ENCODE measurements at regions not wholly inside any gene's neighbourhood (a gene's known extent, or its start where the extent isn't known, plus 50 kb on each side); places are given as distances from the start of the nearest gene placed in this dataset.

DNA sequence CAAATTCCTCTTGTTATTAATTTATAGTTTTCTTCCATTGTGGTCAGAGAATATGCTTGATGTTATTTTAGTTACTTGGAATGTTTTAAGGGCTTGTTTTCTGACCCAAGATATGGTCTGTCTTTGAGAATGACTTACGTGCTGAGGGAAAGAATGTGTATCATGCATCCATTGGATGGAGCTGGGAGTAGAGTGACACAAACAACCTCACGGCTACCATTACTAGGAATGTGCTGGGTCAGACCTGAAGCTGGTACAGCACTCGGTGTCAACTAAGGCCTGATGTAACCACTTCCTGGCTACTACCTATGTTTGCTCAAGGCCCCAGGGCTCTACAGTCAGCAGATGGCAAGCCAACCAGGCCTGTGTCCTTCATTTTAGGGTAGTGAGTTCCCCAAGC is 257.8 kb downstream of the FAT4 start:
- no peak for TF ChIP-seq POLR2A (IDR thresholded peaks at IDR 0.05)
- TF ChIP-seq EP300 (IDR thresholded peaks at IDR 0.05), result no peak
- TF ChIP-seq, protein P1, sequence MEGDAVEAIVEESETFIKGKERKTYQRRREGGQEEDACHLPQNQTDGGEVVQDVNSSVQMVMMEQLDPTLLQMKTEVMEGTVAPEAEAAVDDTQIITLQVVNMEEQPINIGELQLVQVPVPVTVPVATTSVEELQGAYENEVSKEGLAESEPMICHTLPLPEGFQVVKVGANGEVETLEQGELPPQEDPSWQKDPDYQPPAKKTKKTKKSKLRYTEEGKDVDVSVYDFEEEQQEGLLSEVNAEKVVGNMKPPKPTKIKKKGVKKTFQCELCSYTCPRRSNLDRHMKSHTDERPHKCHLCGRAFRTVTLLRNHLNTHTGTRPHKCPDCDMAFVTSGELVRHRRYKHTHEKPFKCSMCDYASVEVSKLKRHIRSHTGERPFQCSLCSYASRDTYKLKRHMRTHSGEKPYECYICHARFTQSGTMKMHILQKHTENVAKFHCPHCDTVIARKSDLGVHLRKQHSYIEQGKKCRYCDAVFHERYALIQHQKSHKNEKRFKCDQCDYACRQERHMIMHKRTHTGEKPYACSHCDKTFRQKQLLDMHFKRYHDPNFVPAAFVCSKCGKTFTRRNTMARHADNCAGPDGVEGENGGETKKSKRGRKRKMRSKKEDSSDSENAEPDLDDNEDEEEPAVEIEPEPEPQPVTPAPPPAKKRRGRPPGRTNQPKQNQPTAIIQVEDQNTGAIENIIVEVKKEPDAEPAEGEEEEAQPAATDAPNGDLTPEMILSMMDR (IDR thresholded peaks at IDR 0.05), result no peak
- no peak for TF ChIP-seq POLR2AphosphoS5 (IDR thresholded peaks at IDR 0.05)
- Histone ChIP-seq H3K27ac (no peak overlapping the region), H3K4me3 (no peak overlapping the region), H3K27me3 (no peaks in the 10 kb centered on the region), H3K9me3 (no peaks in the 10 kb centered on the region), H3K4me1 (no peaks in the 10 kb centered on the region), H3K36me3 (no peaks in the 10 kb centered on the region)
- ATAC-seq (ENCODE audit: low FRiP score in 2 of 2) (no peak), DNase-seq (no peak)
- 88 to 90% methylated on average over 3 of the region's 3 CpGs for WGBS, 2 donors

DNA sequence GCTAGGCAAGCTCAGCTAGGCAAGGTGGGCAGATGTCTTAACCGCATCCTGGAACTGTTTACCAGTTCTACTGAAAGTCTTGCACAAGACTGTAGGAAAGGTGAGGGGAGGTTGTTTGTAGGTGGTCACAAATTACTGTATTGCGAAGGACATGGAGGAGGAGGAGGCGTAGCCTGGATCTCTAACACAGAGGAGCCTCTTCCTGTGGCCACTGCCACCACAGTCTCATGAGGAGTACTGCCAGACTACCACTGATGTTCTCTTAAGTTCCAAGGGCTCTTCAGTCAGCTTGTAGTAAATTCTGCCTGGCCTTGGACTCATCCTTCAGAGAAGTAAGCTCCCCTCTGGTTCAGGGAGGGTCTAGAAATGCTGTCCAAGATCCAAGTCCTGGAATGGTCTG is 258.6 kb downstream of the FAT4 start:
- Histone ChIP-seq H3K4me1 (no peaks in the 10 kb centered on the region), H3K27me3 (no peaks in the 10 kb centered on the region), H3K27ac (no peak overlapping the region), H3K9me3 (no peaks in the 10 kb centered on the region), H3K4me3 (no peak overlapping the region), H3K36me3 (no peaks in the 10 kb centered on the region)
- WGBS, 2 donors, result 96 to 98% methylated on average over 3 of the region's 3 CpGs
- DNase-seq (no peak), ATAC-seq (ENCODE audit: low FRiP score in 2 of 2) (no peak)
- TF ChIP-seq POLR2A (IDR thresholded peaks at IDR 0.05), result no peak
- TF ChIP-seq, protein P1 (IDR thresholded peaks at IDR 0.05), result no peak
- no peak for TF ChIP-seq EP300 (IDR thresholded peaks at IDR 0.05)
- TF ChIP-seq POLR2AphosphoS5 (IDR thresholded peaks at IDR 0.05), result no peak

DNA sequence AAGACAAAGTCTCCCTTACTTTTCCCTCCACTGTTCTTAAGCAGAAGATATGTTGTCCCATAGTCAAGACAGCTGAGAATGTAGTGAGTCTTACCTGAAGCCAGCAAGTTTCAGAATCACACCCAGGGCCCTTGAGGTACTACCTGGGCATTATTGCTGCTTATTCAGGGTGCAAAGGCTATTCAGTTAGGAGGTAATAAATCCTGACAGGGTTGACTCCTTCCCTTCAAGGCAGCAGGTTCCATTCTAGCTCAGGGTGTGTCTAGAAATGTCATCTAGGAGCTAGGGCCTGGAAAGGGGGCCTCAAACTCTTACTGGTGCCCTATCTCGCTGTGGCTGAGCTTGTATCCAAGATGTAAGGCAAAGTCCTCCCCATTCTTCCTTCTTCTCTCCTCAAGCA is 259.0 kb downstream of the FAT4 start:
- no peak for TF ChIP-seq POLR2A (IDR thresholded peaks at IDR 0.05)
- TF ChIP-seq EP300 (IDR thresholded peaks at IDR 0.05), result no peak
- TF ChIP-seq, protein P1 (IDR thresholded peaks at IDR 0.05), result no peak
- no peak for TF ChIP-seq POLR2AphosphoS5 (IDR thresholded peaks at IDR 0.05)
- no peaks in the 10 kb centered on the region for H3K4me1 ChIP-seq
- WGBS, 2 donors, result 94 to 100% methylated on average over 1 of the region's 1 CpG
- H3K36me3 ChIP-seq, result no peaks in the 10 kb centered on the region
- no peak overlapping the region for H3K4me3 ChIP-seq
- no peak overlapping the region for H3K27ac ChIP-seq
- ATAC-seq (ENCODE audit: low FRiP score in 2 of 2) (no peak), DNase-seq (no peak)
- H3K27me3 ChIP-seq, result no peaks in the 10 kb centered on the region
- H3K9me3 ChIP-seq, result no peaks in the 10 kb centered on the region

DNA sequence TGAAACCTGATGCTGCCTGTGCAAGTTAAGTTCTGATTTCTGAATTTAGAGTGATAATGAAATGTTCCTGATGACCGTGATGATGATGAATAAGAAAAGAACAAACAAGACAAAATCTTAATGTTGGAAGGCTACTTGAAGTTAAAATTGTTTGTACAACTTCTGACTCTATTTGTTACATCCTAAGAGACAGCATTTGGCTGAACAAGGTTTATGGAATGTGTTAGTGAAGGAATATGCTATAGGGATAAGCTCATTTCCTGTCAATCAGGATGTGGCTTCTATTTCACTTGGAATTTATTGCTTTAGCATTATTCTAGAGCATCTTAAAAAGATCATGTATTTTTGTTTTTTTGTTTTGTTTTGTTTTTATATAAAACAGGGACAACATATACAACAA is 267.5 kb downstream of the FAT4 start:
- Histone ChIP-seq H3K27ac (no peak overlapping the region), H3K9me3 (no peaks in the 10 kb centered on the region), H3K4me1 (no peaks in the 10 kb centered on the region), H3K36me3 (no peaks in the 10 kb centered on the region), H3K27me3 (no peaks in the 10 kb centered on the region), H3K4me3 (no peak overlapping the region)
- WGBS, 2 donors, result 67 to 80% methylated on average over 1 of the region's 1 CpG
- TF ChIP-seq, protein P1 (IDR thresholded peaks at IDR 0.05), result no peak
- no peak for TF ChIP-seq POLR2A (IDR thresholded peaks at IDR 0.05)
- TF ChIP-seq EP300 (IDR thresholded peaks at IDR 0.05), result no peak
- TF ChIP-seq POLR2AphosphoS5 (IDR thresholded peaks at IDR 0.05), result no peak
- ATAC-seq (ENCODE audit: low FRiP score in 2 of 2), result no peak
- no peak for DNase-seq

DNA sequence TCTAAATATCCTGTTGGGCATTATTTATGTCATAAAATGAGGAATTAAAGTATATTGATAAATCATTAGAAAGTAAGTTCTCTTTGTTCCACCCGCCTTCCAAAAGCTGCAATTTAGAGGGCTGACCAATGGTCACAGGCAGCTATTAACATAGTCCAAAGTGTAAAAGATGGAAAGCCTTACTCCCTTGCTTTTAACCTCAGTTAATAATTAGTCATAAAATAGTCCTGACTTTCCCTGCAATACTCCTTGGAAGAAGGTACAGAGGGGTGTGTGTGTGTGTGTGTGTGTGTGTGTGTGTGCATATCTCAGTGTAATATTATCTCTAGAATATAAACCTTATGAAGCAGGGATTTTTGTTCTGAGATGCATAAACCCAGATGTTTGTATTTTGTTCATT is 275.4 kb downstream of the FAT4 start:
- DNase-seq, result no peak
- ATAC-seq (ENCODE audit: low FRiP score in 2 of 2), result no peak
- Histone ChIP-seq H3K4me3 (no peak overlapping the region), H3K27ac (no peak overlapping the region), H3K9me3 (no peaks in the 10 kb centered on the region), H3K4me1 (no peaks in the 10 kb centered on the region), H3K36me3 (no peaks in the 10 kb centered on the region), H3K27me3 (no peaks in the 10 kb centered on the region)
- WGBS, 2 donors, result 94 to 100% methylated on average over 1 of the region's 1 CpG
- no peak for TF ChIP-seq POLR2A (IDR thresholded peaks at IDR 0.05)
- no peak for TF ChIP-seq POLR2AphosphoS5 (IDR thresholded peaks at IDR 0.05)
- TF ChIP-seq EP300 (IDR thresholded peaks at IDR 0.05), result no peak
